CD4-positive, CD25-positive, alpha-beta regulatory T cell (primary cell): ENCODE measurements at regions not wholly inside any gene's neighbourhood (a gene's known extent, or its start where the extent isn't known, plus 50 kb on each side); places are given as distances from the start of the nearest gene placed in this dataset.

Experiments used
- ATAC-seq, 2 donors: fragments of 150-1000 bp; cut with Tn5 transposase; one replicate each; pipeline ENCODE4 v1.10.0; 2021; ENCODE audit warnings: low read depth in 2 of 2, moderate number of reproducible peaks in 2 of 2, moderate library complexity in 1 of 2
- DNase-seq, 3 donors: peaks; one replicate each; pipeline versions ENCODE4 v3.0.0 to v3.0.0-alpha.2; 2012 to 2022; ENCODE audit warnings: mixed read lengths in 1 of 3
- H3K27ac ChIP-seq: one replicate; pipeline ENCODE4 v1.7.0; 2013; ENCODE audit warnings: mild to moderate bottlenecking, low read length; ENCODE audit not compliant: insufficient read depth, poor library complexity, severe bottlenecking
- H3K27me3 ChIP-seq: one replicate; pipeline ENCODE4 v1.7.0; 2013; ENCODE audit warnings: low read length; ENCODE audit not compliant: control insufficient read depth, insufficient read depth
- H3K36me3 ChIP-seq: one replicate; pipeline ENCODE4 v1.7.0; 2013; ENCODE audit warnings: mild to moderate bottlenecking, low read length, moderate library complexity; ENCODE audit not compliant: control insufficient read depth, insufficient read depth
- H3K4me1 ChIP-seq: 2 replicates; pipeline ENCODE4 v1.7.0; 2013; ENCODE audit warnings: mild to moderate bottlenecking, low read length; ENCODE audit not compliant: insufficient read depth, control insufficient read depth, poor library complexity, severe bottlenecking
- H3K4me3 ChIP-seq: one replicate; pipeline ENCODE4 v1.7.0; 2013; ENCODE audit warnings: low read depth, mild to moderate bottlenecking, low read length, moderate library complexity
- H3K9me3 ChIP-seq, 2 experiments: 1 replicate in 1 of 2; 2 replicates in 1 of 2; pipeline ENCODE4 v1.7.0; 2013; ENCODE audit warnings: low read length in 2 of 2, mild to moderate bottlenecking in 1 of 2, moderate library complexity in 1 of 2; ENCODE audit not compliant: control insufficient read depth in 2 of 2
- H3K27ac Mint-ChIP-seq, 3 donors: one replicate each; pipeline ENCODE4 v1.8.0; 2020 to 2022; ENCODE audit warnings: mild to moderate bottlenecking in 3 of 3, mixed read lengths in 3 of 3, moderate library complexity in 2 of 3
- H3K27me3 Mint-ChIP-seq: one replicate; pipeline ENCODE4 v1.8.0; 2022; ENCODE audit warnings: mild to moderate bottlenecking, mixed read lengths
- H3K36me3 Mint-ChIP-seq: one replicate; pipeline ENCODE4 v1.8.0; 2020; ENCODE audit warnings: mixed read lengths
- H3K4me1 Mint-ChIP-seq, 4 donors: one replicate each; pipeline ENCODE4 v1.8.0; 2020 to 2022; ENCODE audit warnings: mixed read lengths in 4 of 4, mild to moderate bottlenecking in 1 of 4
- H3K4me3 Mint-ChIP-seq, 4 donors: one replicate each; pipeline ENCODE4 v1.8.0; 2020 to 2022; ENCODE audit warnings: mild to moderate bottlenecking in 4 of 4, mixed read lengths in 4 of 4, moderate library complexity in 3 of 4
- H3K9me3 Mint-ChIP-seq, 7 donors: one replicate each; pipeline ENCODE4 v1.8.0; 2020 to 2022; ENCODE audit warnings: mixed read lengths in 7 of 7, mild to moderate bottlenecking in 3 of 7, moderate library complexity in 2 of 7

DNA sequence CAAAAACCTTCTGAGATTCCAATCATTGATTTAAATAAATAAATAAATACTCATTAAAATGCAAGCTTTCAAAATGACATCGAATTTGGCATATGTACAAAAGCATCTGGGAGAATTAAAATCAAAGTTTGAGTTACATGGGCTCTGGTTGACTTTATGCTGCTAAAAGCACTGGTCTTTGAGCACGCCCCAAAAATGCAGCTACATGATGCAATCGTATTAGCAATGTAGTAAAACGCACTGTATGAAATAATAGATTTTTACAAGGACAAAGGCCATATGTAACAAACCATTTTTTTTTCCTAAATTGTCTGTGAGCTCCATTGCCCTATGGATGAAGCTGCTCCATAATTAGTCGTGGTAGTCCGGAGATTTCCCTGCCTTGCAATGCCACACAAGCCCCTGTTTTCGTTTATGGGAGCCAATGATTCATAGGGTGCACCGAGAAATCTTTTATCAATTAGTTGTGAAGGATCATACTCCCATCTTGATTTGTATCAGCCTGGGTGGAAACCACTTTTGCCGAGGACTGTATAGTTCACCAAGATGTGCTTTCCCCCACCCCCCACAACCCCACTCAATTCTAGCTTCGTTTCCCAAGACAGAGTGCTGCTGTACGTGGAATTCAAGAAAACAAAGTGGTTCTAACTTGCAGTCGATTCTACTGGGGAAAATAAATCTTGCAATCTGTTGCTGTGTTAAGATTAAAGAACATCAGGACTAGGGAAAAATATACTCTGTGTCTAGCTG, 268.4 kb downstream of the IRS1 start:
- H3K36me3 Mint-ChIP-seq, result no peaks in the 10 kb centered on the region
- DNase-seq, result no peak
- H3K27ac Mint-ChIP-seq, result no peak overlapping the region
- no peak overlapping the region for H3K27ac ChIP-seq
- no peak for ATAC-seq
- H3K4me1 Mint-ChIP-seq, result no peaks in the 10 kb centered on the region
- no peaks in the 10 kb centered on the region for H3K36me3 ChIP-seq
- H3K4me3 Mint-ChIP-seq, result no peak overlapping the region
- H3K27me3 ChIP-seq, result no peaks in the 10 kb centered on the region
- no peaks in the 10 kb centered on the region for H3K27me3 Mint-ChIP-seq
- no peaks in the 10 kb centered on the region for H3K4me1 ChIP-seq
- no peak overlapping the region for H3K4me3 ChIP-seq
- H3K9me3 ChIP-seq, result no peaks in the 10 kb centered on the region
- peaks cover 0 to 4% (median 0%) of the 10 kb centered on the region in 7 donors for H3K9me3 Mint-ChIP-seq

- H3K27me3 Mint-ChIP-seq, result no peaks in the 10 kb centered on the region
- Histone ChIP-seq H3K36me3 (no peaks in the 10 kb centered on the region), H3K27ac (no peak overlapping the region), H3K4me3 (no peak overlapping the region), H3K9me3 (no peaks in the 10 kb centered on the region), H3K27me3 (no peaks in the 10 kb centered on the region), H3K4me1 (no peaks in the 10 kb centered on the region)
- no peaks in the 10 kb centered on the region for H3K4me1 Mint-ChIP-seq
- no peak overlapping the region for H3K4me3 Mint-ChIP-seq
- no peaks in the 10 kb centered on the region for H3K36me3 Mint-ChIP-seq
- ATAC-seq (no peak), DNase-seq (no peak)
- H3K27ac Mint-ChIP-seq, result no peak overlapping the region
- H3K9me3 Mint-ChIP-seq, result peaks cover 0 to 4% (median 0%) of the 10 kb centered on the region in 7 donors
Observed at GRCh38 chr2:226529556-226529955, 270.1 kb downstream of the IRS1 start.

GRCh38 chr2:226526716-226527115, 272.9 kb downstream of the IRS1 start:
- H3K36me3 ChIP-seq, result no peaks in the 10 kb centered on the region
- Mint-ChIP-seq H3K4me1 (no peaks in the 10 kb centered on the region), H3K4me3 (no peak overlapping the region), H3K27ac (no peak overlapping the region), H3K9me3 (peaks cover 0 to 5% (median 0%) of the 10 kb centered on the region in 7 donors), H3K36me3 (no peaks in the 10 kb centered on the region), H3K27me3 (no peaks in the 10 kb centered on the region)
- H3K4me3 ChIP-seq, result no peak overlapping the region
- no peaks in the 10 kb centered on the region for H3K4me1 ChIP-seq
- H3K27ac ChIP-seq, result no peak overlapping the region
- no peaks in the 10 kb centered on the region for H3K9me3 ChIP-seq
- ATAC-seq (no peak), DNase-seq (no peak)
- H3K27me3 ChIP-seq, result no peaks in the 10 kb centered on the region

- peaks cover 0 to 5% (median 0%) of the 10 kb centered on the region in 7 donors for H3K9me3 Mint-ChIP-seq
- ATAC-seq, result no peak
Observed at GRCh38 chr2:226524381-226524843, 275.2 kb downstream of the IRS1 start.

DNA sequence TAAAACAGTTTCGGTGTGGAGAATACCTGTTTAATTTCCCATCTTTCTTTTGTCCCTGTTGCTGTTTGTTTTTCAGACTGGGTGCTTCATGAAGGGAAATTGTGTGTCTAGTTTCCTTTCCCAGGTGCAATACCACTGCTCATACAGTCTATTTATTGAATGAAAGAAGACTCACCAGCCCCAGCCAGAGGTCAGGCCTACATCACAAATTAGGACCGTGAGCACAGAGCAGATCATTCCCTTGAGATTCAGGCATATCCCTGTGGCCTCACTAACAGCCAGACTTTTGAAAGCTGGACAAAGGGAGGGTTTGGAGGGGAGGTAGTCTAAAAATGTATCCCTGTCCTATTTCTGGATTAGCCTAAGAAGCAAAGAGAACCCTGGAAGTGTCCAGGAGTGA, 278.9 kb downstream of the IRS1 start:
- H3K27me3 ChIP-seq, result no peaks in the 10 kb centered on the region
- no peaks in the 10 kb centered on the region for H3K36me3 ChIP-seq
- no peak overlapping the region for H3K4me3 Mint-ChIP-seq
- H3K9me3 Mint-ChIP-seq, result peaks cover 0 to 5% (median 0%) of the 10 kb centered on the region in 7 donors
- no peaks in the 10 kb centered on the region for H3K4me1 Mint-ChIP-seq
- no peaks in the 10 kb centered on the region for H3K9me3 ChIP-seq
- H3K27ac Mint-ChIP-seq, result no peak overlapping the region
- DNase-seq (no peak), ATAC-seq (no peak)
- no peaks in the 10 kb centered on the region for H3K36me3 Mint-ChIP-seq
- no peaks in the 10 kb centered on the region for H3K4me1 ChIP-seq
- no peak overlapping the region for H3K4me3 ChIP-seq
- H3K27me3 Mint-ChIP-seq, result no peaks in the 10 kb centered on the region
- no peak overlapping the region for H3K27ac ChIP-seq

More at GRCh38 chr2:226524381-226524843, 275.2 kb downstream of the IRS1 start:
- no peak overlapping the region for H3K27ac ChIP-seq
- H3K4me3 ChIP-seq, result no peak overlapping the region
- Mint-ChIP-seq H3K27me3 (no peaks in the 10 kb centered on the region), H3K4me1 (no peaks in the 10 kb centered on the region), H3K36me3 (no peaks in the 10 kb centered on the region), H3K27ac (no peak overlapping the region), H3K4me3 (no peak overlapping the region)
- no peaks in the 10 kb centered on the region for H3K27me3 ChIP-seq
- no peaks in the 10 kb centered on the region for H3K36me3 ChIP-seq
- DNase-seq, result no peak
- no peaks in the 10 kb centered on the region for H3K9me3 ChIP-seq
- no peaks in the 10 kb centered on the region for H3K4me1 ChIP-seq

DNA sequence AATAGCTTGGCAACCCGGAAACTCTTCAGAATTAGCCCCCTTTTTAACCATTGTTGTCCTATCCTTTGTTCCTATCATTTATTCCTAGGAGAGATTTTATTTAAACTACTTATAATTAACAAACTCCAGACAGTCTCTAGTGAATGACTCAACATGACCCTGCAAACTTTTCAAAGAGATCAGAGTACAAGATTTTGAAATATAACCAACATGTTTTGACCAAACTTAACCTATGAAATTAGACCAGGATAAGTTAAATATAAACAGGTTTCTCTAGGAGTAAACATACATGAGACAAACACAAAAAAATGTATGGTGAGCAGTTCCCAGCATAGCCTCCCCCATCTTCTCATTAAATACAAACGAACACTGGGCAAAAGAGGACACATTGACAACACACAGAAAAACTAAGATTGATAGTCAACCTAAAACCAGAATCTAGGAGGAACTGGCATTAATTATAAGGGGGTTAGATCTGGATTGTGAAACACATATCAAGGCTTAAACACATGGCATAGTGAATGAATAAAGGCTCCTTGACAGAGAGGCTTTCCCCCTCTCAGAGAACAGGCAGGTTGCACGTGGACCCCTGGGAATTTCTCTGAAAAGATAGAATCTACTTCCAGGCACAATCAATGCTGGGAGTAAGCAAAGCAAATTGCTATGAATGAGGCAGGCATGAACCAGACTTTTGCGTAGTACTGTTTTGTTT, 284.1 kb downstream of the IRS1 start:
- H3K27ac Mint-ChIP-seq, result no peak overlapping the region
- ATAC-seq, result no peak

DNA sequence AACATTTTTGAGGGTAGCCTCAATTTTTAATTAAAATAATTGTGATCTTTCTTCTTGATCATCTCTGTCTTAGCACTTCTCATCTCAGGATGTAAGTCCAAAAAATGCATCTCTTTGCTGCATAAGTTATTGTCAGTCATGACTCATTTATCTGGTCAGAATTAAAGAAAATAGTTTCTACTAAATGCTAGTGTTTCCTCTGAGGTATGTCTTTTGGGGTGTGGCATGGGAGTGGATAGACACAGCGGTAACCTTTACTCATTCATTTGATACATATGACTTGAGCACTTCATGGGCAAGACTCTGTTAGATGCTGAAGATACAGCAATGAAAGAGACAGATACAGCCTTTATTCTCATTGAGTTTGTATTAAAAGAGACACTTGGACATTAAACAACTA, 284.7 kb downstream of the IRS1 start:
- Histone ChIP-seq H3K36me3 (no peaks in the 10 kb centered on the region), H3K27ac (no peak overlapping the region), H3K9me3 (no peaks in the 10 kb centered on the region), H3K4me1 (no peaks in the 10 kb centered on the region), H3K27me3 (no peaks in the 10 kb centered on the region), H3K4me3 (no peak overlapping the region)
- no peak overlapping the region for H3K4me3 Mint-ChIP-seq
- DNase-seq, result no peak
- H3K4me1 Mint-ChIP-seq, result no peaks in the 10 kb centered on the region
- no peak overlapping the region for H3K27ac Mint-ChIP-seq
- H3K36me3 Mint-ChIP-seq, result no peaks in the 10 kb centered on the region
- peaks cover 5% of the 10 kb centered on the region for H3K27me3 Mint-ChIP-seq
- peaks cover 0 to 3% (median 0%) of the 10 kb centered on the region in 7 donors for H3K9me3 Mint-ChIP-seq
- ATAC-seq, result no peak

More for the DNA sequence above, 284.1 kb downstream of the IRS1 start:
- Histone ChIP-seq H3K36me3 (no peaks in the 10 kb centered on the region), H3K4me3 (no peak overlapping the region), H3K27ac (no peak overlapping the region), H3K4me1 (no peaks in the 10 kb centered on the region), H3K9me3 (no peaks in the 10 kb centered on the region), H3K27me3 (no peaks in the 10 kb centered on the region)
- H3K36me3 Mint-ChIP-seq, result no peaks in the 10 kb centered on the region
- DNase-seq, result no peak
- H3K9me3 Mint-ChIP-seq, result peaks cover 0 to 3% (median 0%) of the 10 kb centered on the region in 7 donors
- no peak overlapping the region for H3K4me3 Mint-ChIP-seq
- peaks cover 5% of the 10 kb centered on the region for H3K27me3 Mint-ChIP-seq
- no peaks in the 10 kb centered on the region for H3K4me1 Mint-ChIP-seq
